Gastroesophageal sphincter (tissue), 4 donors: ENCODE measurements at regions not wholly inside any gene's neighbourhood (a gene's known extent, or its start where the extent isn't known, plus 50 kb on each side); places are given as distances from the start of the nearest gene placed in this dataset.

ENCODE experiments used
- ATAC-seq: fragments of 150-250 bp; one replicate; pipeline ENCODE4 v1.9.1; 2016; ENCODE audit warnings: mild to moderate bottlenecking, moderate library complexity
- H3K27ac ChIP-seq, 4 donors: fragments of 200-600 bp; sonication (generic) in 3 of 4; 1 replicate in 3 of 4; 2 replicates in 1 of 4; pipeline ENCODE4 v1.5.1; 2016 to 2019
- H3K27me3 ChIP-seq: fragments of 200-600 bp; sonication (generic); one replicate; pipeline ENCODE4 v1.5.1; 2019
- H3K36me3 ChIP-seq, 2 donors: fragments of 200-600 bp; sonication (generic); one replicate each; pipeline ENCODE4 v1.5.1; 2019; ENCODE audit warnings: control low read depth in 1 of 2
- H3K4me1 ChIP-seq, 3 donors: fragments of 200-600 bp; sonication (generic); 1 replicate in 2 of 3; 2 replicates in 1 of 3; pipeline ENCODE4 v1.5.1; 2016 to 2019; ENCODE audit warnings: control low read depth in 2 of 3
- H3K4me3 ChIP-seq, 2 donors: fragments of 200-600 bp; sonication (generic); one replicate each; pipeline ENCODE4 v1.5.1; 2019; ENCODE audit warnings: mild to moderate bottlenecking in 1 of 2, moderate library complexity in 1 of 2
- H3K9me3 ChIP-seq, 3 donors: fragments of 200-600 bp; sonication (generic); one replicate each; pipeline ENCODE4 v1.5.1; 2017 to 2019; ENCODE audit warnings: control low read depth in 2 of 3
- CTCF ChIP-seq, 4 experiments: fragments of 200-600 bp in 2 of 4; fragments of 450-650 bp in 2 of 4; sonication (generic) in 1 of 4; IDR thresholded peaks; one replicate each; pipeline ENCODE4 v1.5.1; 2017 to 2019; ENCODE audit warnings: antibody characterized with exemption in 4 of 4, mild to moderate bottlenecking in 2 of 4, moderate library complexity in 2 of 4
- EP300 ChIP-seq: sonication (generic); formaldehyde crosslinking; IDR thresholded peaks from one replicate; pipeline ENCODE4 v1.6.1; 2017; ENCODE audit warnings: antibody characterized with exemption, mild to moderate bottlenecking
- POLR2A ChIP-seq, 2 donors: fragments of 450-650 bp; IDR thresholded peaks; one replicate each; pipeline ENCODE4 v1.6.1; 2017; ENCODE audit warnings: antibody characterized with exemption in 2 of 2, mild to moderate bottlenecking in 2 of 2, moderate library complexity in 1 of 2
- POLR2AphosphoS5 ChIP-seq: sonication (generic); formaldehyde crosslinking; IDR thresholded peaks from one replicate; pipeline ENCODE4 v1.6.1; 2017; ENCODE audit warnings: antibody characterized with exemption
- WGBS, 2 donors: methylation state at CpG; one replicate each; pipeline ENCODE4 v1.1.5; 2018; ENCODE audit warnings: low coverage in 1 of 2; 5-methylcytosine and 5-hydroxymethylcytosine counted together

GRCh38 chr1:14080653-14081052 is 380.7 kb downstream of the PRDM2 start:
- 80 to 85% methylated on average over 1 to 5 of the region's 5 CpGs for WGBS, 2 donors
- TF ChIP-seq POLR2AphosphoS5, result no peak
- no peak for TF ChIP-seq EP300
- TF ChIP-seq CTCF (IDR thresholded peaks at IDR 0.05), result no peak
- TF ChIP-seq POLR2A (IDR thresholded peaks at IDR 0.05), result no peak
- Histone ChIP-seq H3K4me3 (no peak overlapping the region), H3K27ac (no peak overlapping the region), H3K27me3 (no peaks in the 10 kb centered on the region), H3K36me3 (no peaks in the 10 kb centered on the region), H3K4me1 (no peaks in the 10 kb centered on the region), H3K9me3 (peaks cover 0 to 8% (median 0%) of the 10 kb centered on the region in 3 donors)
- ATAC-seq, result no peak

GRCh38 chr1:14082331-14082730 is 382.3 kb downstream of the PRDM2 start:
- WGBS, 2 donors, result 57 to 64% methylated on average over 2 to 3 of the region's 5 CpGs
- TF ChIP-seq POLR2A (IDR thresholded peaks at IDR 0.05), result no peak
- TF ChIP-seq CTCF (IDR thresholded peaks at IDR 0.05), result no peak
- no peak for TF ChIP-seq POLR2AphosphoS5
- TF ChIP-seq EP300, result no peak

GRCh38 chr1:14083277-14083676 is 383.3 kb downstream of the PRDM2 start:
- Histone ChIP-seq H3K27me3 (no peaks in the 10 kb centered on the region), H3K4me3 (no peak overlapping the region), H3K27ac (no peak overlapping the region), H3K9me3 (no peaks in the 10 kb centered on the region), H3K36me3 (no peaks in the 10 kb centered on the region), H3K4me1 (no peaks in the 10 kb centered on the region)
- no peak for ATAC-seq
- TF ChIP-seq POLR2A (IDR thresholded peaks at IDR 0.05) (no peak), POLR2AphosphoS5 (no peak), CTCF (IDR thresholded peaks at IDR 0.05) (no peak), EP300 (no peak)

More at GRCh38 chr1:14082331-14082730, 382.3 kb downstream of the PRDM2 start:
- H3K36me3 ChIP-seq, result no peaks in the 10 kb centered on the region
- no peaks in the 10 kb centered on the region for H3K27me3 ChIP-seq
- H3K27ac ChIP-seq, result no peak overlapping the region
- ATAC-seq, result no peak
- no peaks in the 10 kb centered on the region for H3K9me3 ChIP-seq
- no peak overlapping the region for H3K4me3 ChIP-seq
- H3K4me1 ChIP-seq, result no peaks in the 10 kb centered on the region

- 50 to 57% methylated on average over 1 of the region's 1 CpG for WGBS, 2 donors
- H3K27ac ChIP-seq, result no peak overlapping the region
- no peak overlapping the region for H3K4me3 ChIP-seq
- no peak for ATAC-seq
- no peaks in the 10 kb centered on the region for H3K9me3 ChIP-seq
- H3K36me3 ChIP-seq, result no peaks in the 10 kb centered on the region
- no peaks in the 10 kb centered on the region for H3K4me1 ChIP-seq
- TF ChIP-seq CTCF (IDR thresholded peaks at IDR 0.05), result no peak
- no peak for TF ChIP-seq POLR2A (IDR thresholded peaks at IDR 0.05)
- no peak for TF ChIP-seq EP300
- TF ChIP-seq POLR2AphosphoS5, result no peak
- H3K27me3 ChIP-seq, result no peaks in the 10 kb centered on the region
Measured at GRCh38 chr1:14083706-14084105, 383.7 kb downstream of the PRDM2 start.

- Histone ChIP-seq H3K36me3 (no peaks in the 10 kb centered on the region), H3K27ac (no peak overlapping the region)
- 75% methylated on average over 1 of the region's 1 CpG; no CpG with 5 or more reads in 1 of the 2 donors for WGBS, 2 donors
Measured at GRCh38 chr1:14090062-14090461, 390.1 kb downstream of the PRDM2 start.

More at GRCh38 chr1:14090062-14090461, 390.1 kb downstream of the PRDM2 start:
- no peak for ATAC-seq
- Histone ChIP-seq H3K4me1 (no peaks in the 10 kb centered on the region), H3K27me3 (no peaks in the 10 kb centered on the region), H3K9me3 (peaks cover 0 to 13% (median 0%) of the 10 kb centered on the region in 3 donors), H3K4me3 (no peak overlapping the region)
- TF ChIP-seq CTCF (IDR thresholded peaks at IDR 0.05) (no peak), POLR2AphosphoS5 (no peak), POLR2A (IDR thresholded peaks at IDR 0.05) (no peak), EP300 (no peak)
